ENCODE measurements at regions not wholly inside any gene's neighbourhood (a gene's known extent, or its start where the extent isn't known, plus 50 kb on each side); places are given as distances from the start of the nearest gene placed in this dataset.

DNA sequence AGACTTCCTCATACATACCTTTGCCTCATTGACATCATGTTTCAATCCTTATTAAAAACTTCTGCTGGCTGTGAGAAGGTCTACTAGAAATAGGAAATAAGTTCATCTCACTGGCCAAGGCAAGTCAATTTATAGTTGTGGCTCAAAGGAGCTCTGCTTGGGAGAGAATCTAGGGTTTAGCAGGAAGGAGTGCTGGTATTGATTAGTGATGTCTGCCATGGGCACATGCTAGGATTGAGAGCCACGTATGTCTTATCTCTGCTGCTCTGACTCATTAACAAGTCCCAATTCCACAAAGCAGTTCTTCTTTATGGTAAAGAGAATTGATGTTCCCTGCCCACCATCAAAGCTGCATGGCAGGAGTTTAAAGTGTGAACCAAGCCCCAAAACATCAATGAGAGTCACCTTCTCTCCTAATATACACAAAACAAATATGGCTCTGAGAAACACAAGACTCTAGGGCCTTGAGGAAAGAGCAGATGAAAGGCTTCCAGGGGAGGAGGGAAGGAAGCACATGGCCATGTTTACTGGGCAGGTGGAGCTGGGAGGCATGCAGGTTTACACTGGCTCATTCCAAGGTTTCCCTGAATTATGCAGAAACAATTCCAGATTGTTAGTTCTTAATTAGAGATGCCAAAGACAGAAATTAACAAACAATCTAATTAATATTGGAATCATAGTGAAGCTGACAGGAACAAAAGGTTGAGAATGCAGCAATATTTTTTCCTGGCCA lies 931.9 kb upstream of the TMEM132C start:
- 0 to 16% (median 6%) methylated on average over 1 of the region's 1 CpG for WGBS, 5 donors
- TF ChIP-seq POLR2AphosphoS5 (IDR thresholded peaks at IDR 0.05) = no peak
- TF ChIP-seq POLR2A (IDR thresholded peaks at IDR 0.05) = no peak
- TF ChIP-seq, protein P1, sequence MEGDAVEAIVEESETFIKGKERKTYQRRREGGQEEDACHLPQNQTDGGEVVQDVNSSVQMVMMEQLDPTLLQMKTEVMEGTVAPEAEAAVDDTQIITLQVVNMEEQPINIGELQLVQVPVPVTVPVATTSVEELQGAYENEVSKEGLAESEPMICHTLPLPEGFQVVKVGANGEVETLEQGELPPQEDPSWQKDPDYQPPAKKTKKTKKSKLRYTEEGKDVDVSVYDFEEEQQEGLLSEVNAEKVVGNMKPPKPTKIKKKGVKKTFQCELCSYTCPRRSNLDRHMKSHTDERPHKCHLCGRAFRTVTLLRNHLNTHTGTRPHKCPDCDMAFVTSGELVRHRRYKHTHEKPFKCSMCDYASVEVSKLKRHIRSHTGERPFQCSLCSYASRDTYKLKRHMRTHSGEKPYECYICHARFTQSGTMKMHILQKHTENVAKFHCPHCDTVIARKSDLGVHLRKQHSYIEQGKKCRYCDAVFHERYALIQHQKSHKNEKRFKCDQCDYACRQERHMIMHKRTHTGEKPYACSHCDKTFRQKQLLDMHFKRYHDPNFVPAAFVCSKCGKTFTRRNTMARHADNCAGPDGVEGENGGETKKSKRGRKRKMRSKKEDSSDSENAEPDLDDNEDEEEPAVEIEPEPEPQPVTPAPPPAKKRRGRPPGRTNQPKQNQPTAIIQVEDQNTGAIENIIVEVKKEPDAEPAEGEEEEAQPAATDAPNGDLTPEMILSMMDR (IDR thresholded peaks at IDR 0.05) = no peak
- no peak for TF ChIP-seq EP300 (IDR thresholded peaks at IDR 0.05)
- Histone ChIP-seq H3K9me3 (no peaks in the 10 kb centered on the region), H3K4me1 (peaks cover 0 to 12% (median 0%) of the 10 kb centered on the region in 4 donors), H3K27me3 (no peaks in the 10 kb centered on the region), H3K4me3 (no peak overlapping the region), H3K27ac (peak overlapping the region in 4 of 5 donors; percentile 15 to 50 (median 48)), H3K36me3 (no peaks in the 10 kb centered on the region)
- intact Hi-C loops (cut with DNase I; ENCODE audit: low total_unique reads) = no loop called here
- DNase-seq = no peak

DNA sequence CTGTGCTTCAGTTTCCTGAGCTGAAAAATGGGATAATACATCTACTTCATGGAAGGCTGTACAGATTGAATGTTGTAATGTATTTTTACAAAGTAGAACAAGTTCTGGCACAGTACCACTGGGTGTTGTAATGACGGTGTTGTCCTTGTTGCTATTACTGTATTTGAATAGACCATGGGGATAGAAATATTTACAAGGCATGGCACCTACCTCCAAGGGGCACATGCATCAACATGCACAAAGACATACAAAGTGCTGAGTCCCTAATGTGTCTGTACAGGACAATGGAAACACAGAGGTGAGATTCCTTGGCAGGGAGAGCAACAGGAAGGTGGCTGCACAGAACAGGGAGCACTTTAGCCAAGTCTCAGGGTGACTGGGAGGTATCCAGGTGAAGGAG lies 930.6 kb upstream of the TMEM132C start:
- no peaks in the 10 kb centered on the region for H3K36me3 ChIP-seq
- DNase-seq = no peak
- H3K4me1 ChIP-seq = peaks cover 0 to 12% (median 0%) of the 10 kb centered on the region in 4 donors
- intact Hi-C loops (cut with DNase I; ENCODE audit: low total_unique reads) = no loop called here
- TF ChIP-seq EP300 (IDR thresholded peaks at IDR 0.05) (no peak), POLR2A (IDR thresholded peaks at IDR 0.05) (no peak), POLR2AphosphoS5 (IDR thresholded peaks at IDR 0.05) (no peak)
- TF ChIP-seq, protein P1 (IDR thresholded peaks at IDR 0.05) = no peak
- no peaks in the 10 kb centered on the region for H3K9me3 ChIP-seq
- 67 to 95% (median 89%) methylated on average over 1 of the region's 1 CpG for WGBS, 5 donors
- no peak overlapping the region for H3K4me3 ChIP-seq
- no peaks in the 10 kb centered on the region for H3K27me3 ChIP-seq
- no peak overlapping the region for H3K27ac ChIP-seq

- Histone ChIP-seq H3K27me3 (no peaks in the 10 kb centered on the region), H3K36me3 (no peaks in the 10 kb centered on the region), H3K4me1 (peaks cover 0 to 9% (median 2%) of the 10 kb centered on the region in 4 donors), H3K4me3 (no peak overlapping the region), H3K27ac (no peak overlapping the region), H3K9me3 (no peaks in the 10 kb centered on the region)
- intact Hi-C loops (cut with DNase I; ENCODE audit: low total_unique reads) = no loop called here
- no peak for DNase-seq
- TF ChIP-seq, protein P1 (IDR thresholded peaks at IDR 0.05) = no peak
- TF ChIP-seq POLR2A (IDR thresholded peaks at IDR 0.05) (no peak), POLR2AphosphoS5 (IDR thresholded peaks at IDR 0.05) (no peak), EP300 (IDR thresholded peaks at IDR 0.05) (no peak)
- 73 to 81% (median 74%) methylated on average over 4 of the region's 4 CpGs for WGBS, 5 donors
Measured at GRCh38 chr12:127339065-127339464, 927.9 kb upstream of the TMEM132C start.

- peaks cover 0 to 9% (median 0%) of the 10 kb centered on the region in 4 donors for H3K4me1 ChIP-seq
- TF ChIP-seq POLR2A (IDR thresholded peaks at IDR 0.05) (no peak), POLR2AphosphoS5 (IDR thresholded peaks at IDR 0.05) (no peak), EP300 (IDR thresholded peaks at IDR 0.05) (no peak)
- TF ChIP-seq, protein P1 (IDR thresholded peaks at IDR 0.05) = no peak
- DNase-seq = no peak
- intact Hi-C loops (cut with DNase I; ENCODE audit: low total_unique reads) = no loop called here
- WGBS, 5 donors = 84 to 94% (median 88%) methylated on average over 6 of the region's 6 CpGs
- no peak overlapping the region for H3K4me3 ChIP-seq
- H3K9me3 ChIP-seq = no peaks in the 10 kb centered on the region
- H3K27me3 ChIP-seq = no peaks in the 10 kb centered on the region
- no peak overlapping the region for H3K27ac ChIP-seq
- no peaks in the 10 kb centered on the region for H3K36me3 ChIP-seq
Measured at GRCh38 chr12:127340381-127340780, 926.6 kb upstream of the TMEM132C start.

All from stomach (tissue), 8 donors.